H1 (cell line): ENCODE measurements at regions not wholly inside any gene's neighbourhood (a gene's known extent, or its start where the extent isn't known, plus 50 kb on each side); places are given as distances from the start of the nearest gene placed in this dataset.

Source experiments
- CTCF ChIA-PET: fragments of 300-600 bp; sonication (Branson Sonifier 250); formaldehyde crosslinking; loops from one replicate; lab custom pipeline; 2021; ENCODE audit not compliant: partially characterized antibody; lab: Charles Lee
- POLR2A ChIA-PET: fragments of 300-600 bp; sonication (Branson Sonifier 250); formaldehyde crosslinking; loops from one replicate; lab custom pipeline; 2021; ENCODE audit warnings: inconsistent platforms; ENCODE audit not compliant: partially characterized antibody; lab: Charles Lee
- DNase-seq, 2 experiments: peaks; one replicate each; pipeline versions ENCODE4 v3.0.0 to v3.0.0-alpha.2; 2010 to 2022; ENCODE audit warnings: low spot score in 2 of 2, low read depth in 1 of 2, mixed read lengths in 1 of 2
- FAIRE-seq: peaks from 2 replicates; lab custom pipeline; 2011; peaks lifted over from hg19 to GRCh38; lab: Jason Lieb, UNC
- H2AFZ ChIP-seq: 2 replicates; pipeline ENCODE4 v1.8.1; 2012; ENCODE audit warnings: low read length, inconsistent platforms
- H2AK5ac ChIP-seq: 2 replicates; pipeline ENCODE4 v1.6.1; 2013; ENCODE audit warnings: low read depth, low read length
- H2BK120ac ChIP-seq: replicated peaks from 2 replicates; pipeline ENCODE3; 2013; ENCODE audit warnings: low read depth, low read length, inconsistent platforms
- H2BK12ac ChIP-seq: 2 replicates; pipeline ENCODE4 v1.6.1; 2013; ENCODE audit warnings: low read depth, low read length
- H2BK15ac ChIP-seq: 2 replicates; pipeline ENCODE4 v1.6.1; 2013; ENCODE audit warnings: low read length
- H2BK20ac ChIP-seq: 2 replicates; pipeline ENCODE4 v1.6.1; 2013; ENCODE audit warnings: low read length
- H2BK5ac ChIP-seq: 2 replicates; pipeline ENCODE4 v1.6.1; 2013; ENCODE audit warnings: low read depth, low read length
- H3K14ac ChIP-seq: 2 replicates; pipeline ENCODE4 v1.6.1; 2013; ENCODE audit warnings: inconsistent platforms; ENCODE audit not compliant: insufficient read length
- H3K18ac ChIP-seq: 2 replicates; pipeline ENCODE4 v1.6.1; 2013; ENCODE audit warnings: low read length; ENCODE audit errors: extremely low read depth
- H3K23ac ChIP-seq: 2 replicates; pipeline ENCODE4 v1.6.1; 2013; ENCODE audit warnings: inconsistent platforms; ENCODE audit not compliant: insufficient read length
- H3K23me2 ChIP-seq: 2 replicates; pipeline ENCODE4 v1.6.1; 2013; ENCODE audit warnings: low read depth, low read length
- H3K27ac ChIP-seq: 2 replicates; pipeline ENCODE4 v1.6.1; 2011; ENCODE audit warnings: low read depth, low read length, inconsistent platforms
- H3K27me3 ChIP-seq, 4 experiments: replicated peaks in 1 of 4; 1 replicate in 1 of 4; 2 replicates in 3 of 4; pipeline versions ENCODE4 v1.6.1 to v1.8.1; 2011 to 2013; ENCODE audit warnings: low read length in 3 of 4, mild to moderate bottlenecking in 3 of 4, inconsistent platforms in 2 of 4, mixed read lengths in 2 of 4, moderate library complexity in 1 of 4; ENCODE audit not compliant: control insufficient read depth in 3 of 4, insufficient read depth in 3 of 4; ENCODE audit errors: extremely low read depth in 1 of 4
- H3K36me3 ChIP-seq, 4 experiments: 2 replicates each; pipeline versions ENCODE4 v1.6.1 to v1.8.1; 2011 to 2013; ENCODE audit warnings: mild to moderate bottlenecking in 4 of 4, low read length in 3 of 4, moderate library complexity in 2 of 4, control low read depth in 1 of 4, inconsistent platforms in 1 of 4; ENCODE audit not compliant: insufficient read depth in 4 of 4, control insufficient read depth in 2 of 4
- H3K4ac ChIP-seq: replicated peaks from 2 replicates; pipeline ENCODE3; 2013; ENCODE audit warnings: low read length, low read depth, mixed read lengths, inconsistent platforms; ENCODE audit not compliant: insufficient read length
- H3K4me1 ChIP-seq, 4 experiments: replicated peaks in 1 of 4; 1 replicate in 1 of 4; 2 replicates in 3 of 4; pipeline versions ENCODE4 v1.6.1 to v1.8.1; 2011 to 2013; ENCODE audit warnings: low read length in 3 of 4, inconsistent platforms in 2 of 4, mixed read lengths in 1 of 4; ENCODE audit not compliant: insufficient read depth in 4 of 4, control insufficient read depth in 3 of 4
- H3K4me2 ChIP-seq, 2 experiments: 2 replicates each; pipeline versions ENCODE4 v1.6.1 to v1.8.1; 2011 to 2013; ENCODE audit warnings: low read depth in 2 of 2, low read length in 2 of 2, control low read depth in 1 of 2, inconsistent platforms in 1 of 2, mild to moderate bottlenecking in 1 of 2; ENCODE audit not compliant: insufficient read depth in 1 of 2
- H3K4me3 ChIP-seq, 4 experiments: fragments of 200-600, 300-600 bp in 1 of 4; sonication (generic), shearing (Covaris generic), sonication (Bioruptor Twin) in 1 of 4; 2 replicates each; pipeline versions ENCODE4 v1.5.1 to v1.8.1; 2011 to 2016; ENCODE audit warnings: low read length in 4 of 4, low read depth in 3 of 4, control low read depth in 2 of 4, inconsistent platforms in 2 of 4, mild to moderate bottlenecking in 2 of 4, mixed read lengths in 1 of 4, moderate library complexity in 1 of 4; ENCODE audit not compliant: insufficient read depth in 2 of 4; ENCODE audit errors: extremely low read depth in 1 of 4
- H3K56ac ChIP-seq: replicated peaks from 2 replicates; pipeline ENCODE3; 2013; ENCODE audit warnings: low read depth, mild to moderate bottlenecking, mixed read lengths, low read length, inconsistent platforms; ENCODE audit not compliant: insufficient read length
- H3K79me1 ChIP-seq: 2 replicates; pipeline ENCODE4 v1.6.1; 2013; ENCODE audit warnings: low read depth, low read length, control low read depth
- H3K79me2 ChIP-seq, 2 experiments: 2 replicates each; pipeline versions ENCODE4 v1.6.1 to v1.8.1; 2012 to 2013; ENCODE audit warnings: low read length in 2 of 2, mild to moderate bottlenecking in 2 of 2, inconsistent platforms in 1 of 2; ENCODE audit not compliant: insufficient read depth in 2 of 2, control insufficient read depth in 1 of 2
- H3K9ac ChIP-seq, 4 experiments: replicated peaks in 1 of 4; 1 replicate in 1 of 4; 2 replicates in 3 of 4; pipeline versions ENCODE4 v1.6.1 to v1.8.1; 2011 to 2013; ENCODE audit warnings: low read depth in 3 of 4, low read length in 3 of 4, control low read depth in 2 of 4, mild to moderate bottlenecking in 2 of 4, moderate library complexity in 2 of 4, inconsistent platforms in 1 of 4; ENCODE audit errors: extremely low read depth in 1 of 4
- H3K9me3 ChIP-seq, 2 experiments: 2 replicates each; pipeline versions ENCODE4 v1.6.1 to v1.8.1; 2012 to 2013; ENCODE audit warnings: mild to moderate bottlenecking in 2 of 2, moderate library complexity in 2 of 2, control low read depth in 1 of 2, inconsistent platforms in 1 of 2, low read depth in 1 of 2, low read length in 1 of 2, mixed read lengths in 1 of 2; ENCODE audit not compliant: insufficient read depth in 2 of 2
- H4K20me1 ChIP-seq, 2 experiments: replicated peaks in 1 of 2; 2 replicates each; pipeline versions ENCODE3 to v1.8.1; 2011 to 2013; ENCODE audit warnings: inconsistent platforms in 2 of 2, low read length in 2 of 2, mild to moderate bottlenecking in 1 of 2; ENCODE audit not compliant: insufficient read depth in 2 of 2, control insufficient read depth in 1 of 2
- H4K5ac ChIP-seq: 2 replicates; pipeline ENCODE4 v1.6.1; 2013; ENCODE audit warnings: low read length, low read depth, mixed read lengths, inconsistent platforms; ENCODE audit not compliant: insufficient read length
- H4K8ac ChIP-seq: 2 replicates; pipeline ENCODE4 v1.8.0; 2013; ENCODE audit warnings: mild to moderate bottlenecking, moderate library complexity, low read length, inconsistent platforms; ENCODE audit not compliant: insufficient read depth; ENCODE audit errors: extremely low read depth
- H4K91ac ChIP-seq: replicated peaks from 2 replicates; pipeline ENCODE3; 2013; ENCODE audit warnings: low read length, mixed read lengths, inconsistent platforms; ENCODE audit not compliant: insufficient read length
- ATF2 ChIP-seq: IDR thresholded peaks from 2 replicates; pipeline ENCODE4 v1.6.1; 2012; ENCODE audit warnings: low read length, inconsistent platforms
- ZNF274 ChIP-seq: IDR thresholded peaks from 2 replicates; pipeline ENCODE4 v1.7.0; 2012; ENCODE audit warnings: low read length, borderline replicate concordance; ENCODE audit errors: extremely low read depth
- WGBS, 2 experiments: shearing (Covaris generic) in 1 of 2; methylation state at CpG; one replicate each; pipeline versions ENCODE4 v1.1.6 to v1.1.7; 2013 to 2015; ENCODE audit warnings: low lambda C conversion rate in 2 of 2, mixed read lengths in 2 of 2, inconsistent platforms in 1 of 2, low coverage in 1 of 2, missing lambda C conversion rate in 1 of 2; ENCODE audit not compliant: insufficient replicate concordance in 2 of 2, insufficient coverage in 1 of 2, insufficient read length in 1 of 2; ENCODE audit errors: extremely low coverage in 1 of 2, missing lambda C conversion rate in 1 of 2; 5-methylcytosine and 5-hydroxymethylcytosine counted together

GRCh38 chr14:85421186-85421877, 108.6 kb upstream of the FLRT2 start:
- 100% methylated on average over 3 of the region's 3 CpGs; no CpG with 5 or more reads in 1 of the 2 experiments for WGBS, 2 experiments
- Histone ChIP-seq H3K18ac (no peak overlapping the region), H2AFZ (no peak overlapping the region), H3K79me1 (no peaks in the 10 kb centered on the region), H4K5ac (no peak overlapping the region), H3K14ac (no peak overlapping the region), H3K23ac (no peak overlapping the region), H3K23me2 (no peaks in the 10 kb centered on the region), H3K4me1 (no peaks in the 10 kb centered on the region), H2BK12ac (no peak overlapping the region), H3K36me3 (no peaks in the 10 kb centered on the region), H2BK5ac (no peak overlapping the region), H4K20me1 (no peaks in the 10 kb centered on the region), H4K91ac (no peak overlapping the region), H3K4ac (no peak overlapping the region), H2AK5ac (no peak overlapping the region), H2BK120ac (no peak overlapping the region), H3K56ac (no peak overlapping the region), H3K9me3 (no peaks in the 10 kb centered on the region), H3K4me2 (no peak overlapping the region), H3K4me3 (no peak overlapping the region), H2BK15ac (no peak overlapping the region), H2BK20ac (no peak overlapping the region), H3K79me2 (no peaks in the 10 kb centered on the region), H4K8ac (no peak overlapping the region), H3K27me3 (no peaks in the 10 kb centered on the region), H3K9ac (no peak overlapping the region), H3K27ac (no peak overlapping the region)
- ChIA-PET CTCF (no interaction called here), POLR2A (no interaction called here)
- FAIRE-seq (no peak), DNase-seq (no peak)
- TF ChIP-seq ATF2 (no peak), ZNF274 (no peak)
